HG03342 (cell line): ENCODE measurements at regions not wholly inside any gene's neighbourhood (a gene's known extent, or its start where the extent isn't known, plus 50 kb on each side); places are given as distances from the start of the nearest gene placed in this dataset.
A peak's percentile ranks its signal among the peaks of the same experiment; 100 is the strongest.

ENCODE experiments used
- ATAC-seq: cut with Tn5 transposase; IDR thresholded peaks from one replicate; pipeline ENCODE4 v1.9.1; 2021; ENCODE audit warnings: mild to moderate bottlenecking, moderate library complexity; ENCODE audit not compliant: unreplicated experiment

DNA sequence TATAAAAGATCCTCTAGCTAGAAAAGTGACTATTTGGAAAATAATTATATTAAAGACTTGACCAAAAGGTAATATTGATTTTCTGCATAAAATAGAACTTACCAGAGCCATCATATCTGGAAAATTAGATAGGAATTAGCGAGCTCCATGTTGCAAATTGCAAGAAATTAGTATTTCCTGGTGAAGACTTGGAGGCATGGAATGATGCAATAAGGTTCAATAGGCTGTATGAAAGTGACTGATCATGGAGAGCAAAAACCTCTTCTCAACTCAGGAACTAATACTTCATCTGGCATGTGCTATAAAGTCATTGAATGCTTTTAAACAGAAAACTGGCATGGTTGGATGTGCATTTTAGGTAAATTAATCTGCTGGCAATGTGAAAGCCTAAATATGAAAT lies 66.3 kb upstream of the UFM1 start:
- no peak for ATAC-seq

DNA sequence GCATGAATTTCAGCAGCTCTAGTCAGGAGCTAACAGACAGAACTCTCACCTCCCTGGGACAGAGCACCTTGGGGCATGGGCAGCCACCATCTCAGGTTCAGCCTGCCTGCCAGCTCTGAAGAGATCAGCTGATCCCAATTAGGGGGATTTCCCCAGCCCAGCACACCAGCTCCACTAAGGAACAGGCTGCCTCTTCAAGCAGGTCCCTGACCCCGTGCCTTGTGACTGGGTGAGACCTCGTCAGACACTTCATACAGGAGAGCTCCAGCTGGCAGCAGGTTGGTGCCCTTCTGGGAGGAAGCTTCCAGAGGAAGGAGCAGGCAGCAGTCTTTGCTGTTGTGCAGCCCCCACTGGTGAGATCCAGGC lies 84.5 kb upstream of the UFM1 start:
- ATAC-seq, result no peak

DNA sequence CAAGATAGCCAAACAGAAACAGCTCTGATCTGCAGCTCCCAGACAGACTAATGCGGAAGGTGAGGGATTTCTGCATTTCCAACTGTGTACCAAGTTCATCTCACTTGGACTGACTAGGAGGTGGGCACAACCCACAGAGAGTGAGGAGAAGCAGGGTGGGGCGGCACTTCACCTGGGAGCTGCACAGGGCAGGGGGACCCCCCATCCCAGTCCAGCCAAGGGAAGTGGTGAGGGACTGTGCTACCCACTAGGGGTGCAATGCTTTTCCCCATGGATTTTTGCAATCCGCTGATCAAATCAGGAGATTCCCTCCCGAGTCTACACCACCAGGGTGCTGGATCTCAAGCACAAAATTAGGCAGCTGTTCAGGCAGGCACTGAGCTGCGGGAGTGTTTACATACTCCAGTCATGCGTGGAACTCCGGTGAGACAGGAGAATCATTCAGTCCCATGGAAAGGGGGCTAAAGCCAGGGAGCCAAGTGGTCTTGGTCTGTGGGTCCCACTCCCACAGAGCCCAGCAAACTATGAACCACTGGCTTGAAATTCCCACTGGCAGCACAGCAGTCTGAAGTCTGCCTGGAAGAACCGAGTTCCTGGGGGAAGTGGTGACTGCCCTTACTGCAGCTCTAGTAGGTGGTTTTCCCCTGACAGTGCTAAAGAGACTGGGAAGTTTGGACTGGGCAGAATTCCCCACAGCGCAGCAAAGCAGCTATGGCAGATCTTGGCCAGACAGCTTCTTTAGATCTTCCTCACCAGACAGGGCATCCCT lies 85.1 kb upstream of the UFM1 start:
- ATAC-seq, result no peak

DNA sequence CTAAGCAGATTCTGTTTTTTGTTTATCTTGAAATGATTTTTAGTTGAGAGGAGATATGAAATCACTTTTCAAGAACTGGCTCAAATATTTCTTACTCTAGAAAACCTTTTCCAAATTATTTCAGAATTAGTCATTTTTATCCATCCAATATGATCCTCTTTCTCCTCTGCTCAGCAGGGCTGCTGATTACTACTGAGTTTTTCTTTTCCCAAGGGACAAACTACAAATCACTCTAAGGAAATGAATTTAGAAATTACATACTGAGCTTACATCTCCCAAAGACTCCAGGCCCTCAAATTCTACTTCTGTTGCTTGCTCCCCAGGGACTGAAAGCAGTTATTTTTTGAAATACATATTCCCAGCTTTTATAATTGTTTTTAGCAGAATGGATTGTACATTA lies 87.4 kb upstream of the UFM1 start:
- ATAC-seq, result no peak

DNA sequence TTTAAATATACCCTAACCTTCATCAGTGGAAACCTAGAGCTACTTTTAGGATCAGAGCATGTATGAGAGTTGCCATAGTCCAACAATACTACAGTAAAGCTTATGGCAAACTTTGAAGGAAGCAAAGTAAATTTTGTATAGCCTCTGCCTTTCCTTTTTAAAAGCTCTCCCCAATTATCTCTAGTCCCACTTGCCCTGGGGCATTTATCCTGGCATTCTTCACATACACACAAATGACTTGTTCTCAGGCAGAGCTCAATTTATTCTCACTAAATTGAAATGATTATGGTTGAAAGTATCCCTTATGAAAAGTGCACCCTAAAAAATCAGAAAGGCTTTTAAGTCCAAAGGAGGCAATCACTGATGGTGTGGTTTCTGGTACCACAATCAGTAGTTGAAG lies 94.1 kb upstream of the UFM1 start:
- no peak for ATAC-seq

DNA sequence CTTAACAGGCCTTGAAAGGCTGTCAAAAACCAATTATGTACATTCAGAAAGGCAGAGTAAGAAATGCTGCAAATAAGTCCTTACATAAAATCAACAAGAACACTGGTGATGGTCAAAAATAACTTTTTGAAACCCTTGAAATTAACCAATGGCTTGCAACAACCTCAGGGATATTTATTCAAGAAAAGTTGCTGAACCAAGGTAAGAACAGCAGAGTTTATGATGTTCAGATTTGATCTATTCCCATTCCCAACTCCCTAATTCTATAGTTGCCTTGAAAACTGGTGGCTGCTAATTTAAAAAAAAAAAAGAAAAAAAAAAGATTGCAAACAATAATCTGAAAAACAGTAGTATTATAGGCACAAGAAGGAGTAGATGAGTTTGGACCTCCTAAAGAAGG lies 109.8 kb upstream of the UFM1 start:
- no peak for ATAC-seq

DNA sequence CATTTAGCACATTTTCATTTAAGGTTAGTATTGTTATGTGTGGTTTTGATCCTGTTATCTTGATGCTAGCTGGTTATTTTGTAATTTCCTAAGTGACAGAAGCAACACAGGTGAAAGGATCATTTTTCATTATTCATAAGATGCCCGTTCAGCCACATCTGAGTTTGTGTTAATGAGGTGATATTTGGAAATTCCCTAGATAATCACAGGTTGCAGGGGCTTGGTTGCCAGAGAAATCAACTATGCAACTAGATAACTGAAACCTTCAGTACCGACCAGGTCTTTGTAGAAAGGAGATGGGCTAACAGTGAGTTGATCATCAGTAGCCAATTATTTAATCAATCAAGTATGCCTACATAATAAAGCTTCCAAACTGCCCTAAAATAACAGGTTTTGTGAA lies 121.3 kb upstream of the UFM1 start:
- no peak for ATAC-seq

DNA sequence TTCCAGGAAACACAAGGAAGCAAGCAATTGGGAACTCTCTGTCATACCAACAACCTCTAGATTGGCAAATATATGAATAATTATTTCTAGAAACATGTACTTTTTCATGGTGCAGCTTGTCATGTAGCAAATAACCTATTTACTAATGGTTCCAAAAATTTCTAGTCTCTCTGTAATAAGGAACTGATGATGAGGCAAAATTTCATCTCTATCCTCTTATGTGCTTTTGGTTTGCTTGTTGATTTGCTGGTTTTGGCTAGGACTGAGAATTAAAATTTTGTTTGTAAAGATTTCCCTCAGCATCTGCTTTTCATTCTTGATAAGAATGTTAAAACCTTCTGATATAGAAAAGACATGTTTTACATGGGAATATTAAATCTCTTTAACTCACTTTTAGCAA lies 123.2 kb upstream of the UFM1 start:
- no peak for ATAC-seq

DNA sequence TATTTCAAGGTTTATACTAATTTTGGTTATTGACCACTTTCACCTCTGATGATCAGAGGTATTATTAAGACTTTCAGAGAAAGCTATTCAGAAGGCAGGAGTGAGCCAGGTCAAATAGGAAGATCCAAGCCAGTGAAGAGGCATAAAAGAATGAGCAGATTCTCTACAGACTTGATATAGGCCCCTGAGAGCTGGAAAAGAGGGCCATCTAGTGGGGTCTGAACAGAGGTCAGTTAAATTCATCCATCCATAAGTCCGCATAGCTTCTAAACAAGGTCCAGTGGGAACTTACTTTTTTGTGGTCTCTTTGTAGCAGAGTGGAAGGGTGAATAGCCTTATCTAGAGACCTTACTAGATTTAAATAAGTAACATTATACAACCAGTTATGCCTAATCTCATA lies 126.6 kb upstream of the UFM1 start:
- ATAC-seq, result no peak

DNA sequence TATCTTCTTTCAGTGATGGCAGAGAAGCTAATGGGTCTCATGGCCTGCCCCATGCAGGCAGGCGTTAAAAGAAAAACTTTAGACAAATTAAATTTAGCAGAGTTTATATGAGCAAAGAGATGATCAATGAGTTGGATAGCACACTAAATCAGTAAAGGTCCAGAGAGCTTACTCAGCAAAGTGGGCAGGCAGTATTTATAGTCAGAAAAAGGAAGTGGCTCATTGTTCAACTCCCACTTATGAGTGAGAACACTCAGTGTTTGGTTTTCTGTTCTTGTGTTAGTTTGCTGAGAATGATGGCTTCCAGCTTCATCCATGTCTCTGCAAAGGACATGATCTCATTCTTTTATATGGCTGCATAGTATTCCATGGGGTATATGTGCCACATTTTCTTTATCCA lies 128.5 kb upstream of the UFM1 start:
- peak; percentile 71 for ATAC-seq

DNA sequence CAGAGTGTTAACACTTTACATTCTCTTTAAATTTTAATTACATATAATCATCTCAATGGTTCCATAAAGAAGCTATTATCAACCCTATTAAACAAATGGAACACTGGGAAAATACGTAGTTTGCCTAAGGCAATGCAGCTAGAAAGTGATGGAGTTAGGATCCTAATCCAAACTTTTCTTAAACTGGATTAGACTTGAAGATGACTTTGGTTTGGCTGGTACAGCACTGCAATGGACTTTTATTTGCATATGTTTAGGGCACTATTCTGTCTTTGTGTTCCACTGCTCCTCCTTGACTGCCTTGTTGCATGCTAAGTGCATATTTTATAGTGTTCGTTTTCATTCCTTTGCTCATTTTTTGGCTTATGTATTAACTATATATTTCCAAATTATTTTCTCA lies 133.5 kb upstream of the UFM1 start:
- ATAC-seq, result no peak

DNA sequence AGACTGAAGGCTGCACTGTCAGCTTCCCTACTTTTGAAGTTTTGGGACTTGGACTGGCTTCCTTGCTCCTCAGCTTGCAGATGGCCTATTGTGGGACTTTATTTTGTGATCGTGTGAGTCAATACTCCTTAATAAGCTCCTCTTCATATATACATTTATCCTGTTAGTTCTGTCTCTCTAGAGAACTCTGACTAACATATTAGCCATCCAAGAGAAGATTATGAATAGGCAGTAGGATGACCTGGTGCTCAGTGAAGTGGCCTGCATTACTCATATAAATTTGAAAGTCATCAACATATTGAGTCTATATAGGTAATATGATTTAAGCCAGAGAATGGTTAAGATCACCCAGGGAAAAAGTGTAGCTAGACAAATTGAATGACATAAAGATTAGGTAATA lies 136.3 kb upstream of the UFM1 start:
- no peak for ATAC-seq

DNA sequence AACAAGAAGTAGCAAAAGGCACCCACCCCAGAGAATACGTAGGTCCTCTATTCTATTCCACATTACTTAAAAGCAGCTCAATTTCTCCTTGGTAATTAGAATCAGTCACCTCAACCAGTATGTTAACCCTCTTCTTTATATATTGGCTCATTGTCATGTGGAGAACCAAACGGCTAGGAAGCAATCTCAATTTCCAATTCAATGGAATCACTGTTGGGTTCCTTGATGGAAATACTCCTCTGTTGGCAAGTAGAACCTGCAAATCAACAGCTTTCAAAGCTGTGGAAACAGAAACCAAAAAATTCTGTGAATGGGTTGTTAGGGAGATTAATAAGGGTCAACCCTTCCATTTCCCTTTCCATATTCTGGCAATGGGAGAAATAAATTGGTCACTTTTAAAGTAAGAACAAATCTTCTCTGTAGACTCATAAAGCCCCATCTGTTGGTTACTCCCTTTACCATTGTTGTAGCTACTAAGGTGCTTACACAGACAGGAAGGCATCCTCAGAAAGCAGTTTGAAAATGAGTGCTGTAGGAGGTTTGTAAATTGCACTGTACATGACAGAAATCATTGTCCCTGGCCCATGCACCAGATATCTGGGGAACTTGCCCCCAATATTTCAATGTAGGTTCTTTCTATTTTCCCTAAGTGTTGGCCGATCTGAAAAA lies 138.6 kb upstream of the UFM1 start:
- no peak for ATAC-seq

DNA sequence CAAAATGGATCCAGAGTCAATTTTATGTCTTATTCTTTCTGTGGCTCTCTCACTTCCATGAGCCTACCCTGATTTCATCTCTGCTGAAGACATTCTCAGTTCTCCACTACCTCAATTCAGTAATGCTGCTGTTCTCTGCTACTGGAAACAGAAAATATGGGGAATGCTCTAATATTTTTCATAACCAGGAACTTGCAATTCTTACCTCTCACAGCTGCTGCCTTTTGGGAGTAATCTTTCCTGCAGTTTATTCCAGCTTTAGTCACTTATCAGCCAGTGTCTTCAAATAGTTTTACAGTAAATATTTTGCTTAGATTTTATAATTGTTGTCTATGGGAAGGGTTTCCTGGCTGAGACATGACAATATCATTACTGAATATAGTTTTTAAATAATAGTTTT lies 145.1 kb upstream of the UFM1 start:
- ATAC-seq, result no peak

DNA sequence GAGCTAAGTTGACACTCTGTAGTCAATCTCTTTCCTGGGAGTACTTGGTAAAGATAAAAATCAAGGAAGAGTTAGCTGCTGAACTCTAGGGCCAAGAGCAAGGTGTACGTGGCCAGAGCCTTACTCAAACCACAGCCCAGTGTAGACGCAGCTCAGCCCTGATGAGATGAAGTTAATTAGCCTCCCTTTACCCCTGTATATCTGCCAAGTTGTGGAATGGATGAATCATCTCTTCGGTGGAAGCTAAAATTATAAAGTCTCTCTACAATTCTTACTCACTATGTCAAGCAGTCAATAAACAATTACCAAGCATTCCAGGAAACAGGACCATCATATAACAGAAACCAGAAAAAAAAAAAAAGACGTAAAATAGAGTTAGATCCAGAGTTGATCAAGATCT lies 146.9 kb upstream of the UFM1 start:
- no peak for ATAC-seq

DNA sequence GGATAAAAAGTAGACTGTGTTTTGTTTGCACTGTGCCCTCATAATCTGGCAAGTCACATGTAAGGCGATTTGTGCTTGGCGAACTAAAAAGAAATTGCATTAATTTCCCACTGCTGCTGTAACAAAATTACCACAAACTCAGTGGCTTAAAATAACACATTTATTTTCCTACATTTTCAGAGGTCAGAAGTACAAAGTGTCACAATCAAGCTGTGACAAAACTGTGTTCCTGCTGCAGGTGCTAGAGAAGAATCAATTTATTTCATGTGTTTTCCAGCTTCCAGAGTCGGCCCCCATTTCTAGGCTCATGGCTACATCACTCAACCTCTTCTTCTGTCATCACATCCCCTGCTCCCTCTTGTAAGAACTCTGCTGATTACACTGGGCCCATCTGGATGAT lies 158.6 kb upstream of the UFM1 start:
- ATAC-seq, result no peak

DNA sequence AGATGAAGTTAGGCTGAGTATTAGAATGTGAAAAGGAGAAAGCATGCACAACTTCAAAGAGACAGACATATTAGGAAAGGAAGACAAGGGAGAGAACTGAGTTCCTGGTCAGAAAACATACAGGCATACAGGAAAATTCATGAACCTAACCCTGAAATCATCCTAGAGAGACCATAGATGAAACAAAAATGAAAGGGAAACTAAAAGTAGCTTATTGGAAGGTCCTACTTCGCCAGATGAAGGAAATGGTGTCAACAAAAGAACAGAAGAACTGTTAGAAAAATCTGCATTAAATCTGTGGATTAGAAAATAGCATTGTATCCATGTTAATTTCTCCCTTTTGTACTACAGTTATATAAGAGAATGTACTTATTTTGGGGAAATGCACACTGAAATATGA lies 169.0 kb upstream of the UFM1 start:
- peak; percentile 81 for ATAC-seq

DNA sequence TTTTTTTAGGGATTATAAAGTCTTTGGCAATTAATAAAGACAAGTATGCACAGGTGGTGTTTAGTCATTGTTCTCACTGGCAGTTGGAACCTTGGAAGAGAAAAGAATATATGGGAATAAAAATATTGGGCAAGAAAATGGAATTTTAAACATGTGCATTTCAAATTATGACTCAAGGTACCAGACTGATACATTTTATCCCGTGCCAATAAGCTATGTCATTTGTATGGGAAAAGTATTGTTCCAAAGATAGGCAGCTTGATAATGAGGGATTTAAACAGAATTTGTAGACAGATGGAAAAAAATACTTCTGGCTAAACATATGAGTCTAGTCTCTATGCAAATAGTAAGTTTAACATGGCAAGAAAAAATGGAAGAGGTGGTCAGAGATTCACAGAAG lies 169.5 kb upstream of the UFM1 start:
- ATAC-seq, result no peak

DNA sequence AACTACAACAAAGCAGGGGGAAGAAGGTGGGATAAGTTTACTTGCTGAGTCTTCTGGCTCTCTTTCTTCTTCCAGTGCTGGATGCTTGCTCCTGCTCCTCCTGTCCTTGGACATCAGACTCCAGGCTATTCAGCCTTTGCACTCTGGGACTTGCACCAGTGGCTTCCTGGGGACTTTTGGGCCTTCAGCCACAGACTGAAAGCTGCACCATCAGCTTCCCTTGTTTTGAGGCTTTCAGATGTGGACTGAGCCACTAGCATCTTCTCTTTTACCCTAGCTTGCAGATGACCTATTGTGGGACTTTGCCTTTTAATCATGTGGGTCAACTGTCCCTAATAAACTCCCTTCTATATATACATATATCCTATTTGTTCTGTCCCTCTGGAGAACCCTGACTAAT lies 173.0 kb upstream of the UFM1 start:
- ATAC-seq, result no peak

DNA sequence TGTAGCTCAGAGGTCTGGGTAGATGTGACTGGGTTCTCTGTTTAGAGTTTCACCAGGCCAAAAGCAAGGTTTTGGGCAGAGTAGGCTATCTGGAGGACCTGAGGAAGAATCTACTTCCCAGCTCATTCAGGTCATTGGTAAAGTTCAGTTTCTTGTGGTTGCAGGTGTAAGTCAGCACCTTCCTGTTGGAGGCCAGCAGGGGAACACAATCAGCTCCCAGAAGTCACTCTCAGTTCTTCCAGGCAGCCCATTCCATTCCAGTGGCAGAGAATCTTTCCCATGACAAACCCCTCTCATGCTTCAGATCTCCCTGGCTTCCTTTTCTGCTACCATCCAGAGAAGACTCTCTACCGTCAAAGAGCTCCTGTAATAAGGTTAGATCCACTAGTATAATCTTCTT lies 176.2 kb upstream of the UFM1 start:
- no peak for ATAC-seq

DNA sequence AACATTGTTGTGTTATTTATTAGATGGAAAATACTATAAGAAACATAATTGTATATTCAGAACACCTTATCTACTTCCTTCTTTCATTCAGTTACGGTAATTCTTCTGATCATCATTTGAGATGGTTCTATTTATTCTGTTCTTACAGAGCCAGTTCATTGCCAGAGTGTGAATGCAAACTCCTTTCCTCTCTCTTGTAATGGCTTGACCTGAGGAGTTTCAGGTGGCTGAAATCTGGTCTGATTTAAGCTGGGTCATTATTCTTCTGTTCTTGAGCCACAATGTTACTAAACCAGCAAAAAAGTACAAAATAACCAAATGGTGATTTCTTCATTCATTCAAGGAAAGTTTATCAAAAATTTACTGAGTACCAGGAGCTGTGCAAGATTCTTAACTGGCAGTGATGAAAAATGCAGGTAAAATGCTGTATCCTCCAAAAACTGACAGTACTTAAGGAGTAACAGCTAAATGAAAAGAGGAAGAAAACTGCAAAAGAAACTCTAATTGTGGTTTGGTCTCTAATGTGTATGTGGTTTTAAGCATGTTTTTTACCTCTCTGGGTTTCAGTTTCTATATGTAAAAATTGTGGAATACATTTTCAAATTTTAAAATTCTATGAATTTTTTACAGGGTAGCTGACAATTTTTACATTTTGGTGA lies 182.4 kb upstream of the UFM1 start:
- peak; percentile 99 for ATAC-seq

DNA sequence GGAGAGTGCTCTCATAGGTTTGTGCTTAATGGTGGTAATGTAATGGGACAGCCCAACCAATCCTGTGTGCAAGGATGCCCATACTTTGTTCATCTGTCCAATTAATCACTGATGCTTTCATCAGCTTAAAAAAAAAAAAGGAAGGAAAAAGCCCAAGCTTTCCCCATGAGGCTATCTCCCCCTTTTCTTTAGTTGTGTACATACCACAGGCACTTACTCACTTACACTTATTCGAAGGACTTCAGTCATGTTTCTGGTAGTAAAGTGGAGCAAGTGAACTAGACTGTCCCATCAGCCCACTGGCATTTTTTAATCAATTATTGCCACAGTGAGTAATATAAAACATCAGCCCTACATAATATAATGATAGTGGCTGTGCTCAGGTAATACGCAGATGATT lies 183.5 kb upstream of the UFM1 start:
- ATAC-seq, result no peak
